H1 (cell line): ENCODE measurements at regions not wholly inside any gene's neighbourhood (a gene's known extent, or its start where the extent isn't known, plus 50 kb on each side); places are given as distances from the start of the nearest gene placed in this dataset.

ENCODE experiments used
- CTCF ChIA-PET: fragments of 300-600 bp; sonication (Branson Sonifier 250); formaldehyde crosslinking; loops from one replicate; lab custom pipeline; 2021; ENCODE audit not compliant: partially characterized antibody; lab: Charles Lee
- POLR2A ChIA-PET: fragments of 300-600 bp; sonication (Branson Sonifier 250); formaldehyde crosslinking; loops from one replicate; lab custom pipeline; 2021; ENCODE audit warnings: inconsistent platforms; ENCODE audit not compliant: partially characterized antibody; lab: Charles Lee
- DNase-seq, 2 experiments: peaks; one replicate each; pipeline versions ENCODE4 v3.0.0 to v3.0.0-alpha.2; 2010 to 2022; ENCODE audit warnings: low spot score in 2 of 2, low read depth in 1 of 2, mixed read lengths in 1 of 2
- FAIRE-seq: peaks from 2 replicates; lab custom pipeline; 2011; peaks lifted over from hg19 to GRCh38; lab: Jason Lieb, UNC
- H2AFZ ChIP-seq: 2 replicates; pipeline ENCODE4 v1.8.1; 2012; ENCODE audit warnings: low read length, inconsistent platforms
- H2AK5ac ChIP-seq: 2 replicates; pipeline ENCODE4 v1.6.1; 2013; ENCODE audit warnings: low read depth, low read length
- H2BK120ac ChIP-seq: replicated peaks from 2 replicates; pipeline ENCODE3; 2013; ENCODE audit warnings: low read depth, low read length, inconsistent platforms
- H2BK12ac ChIP-seq: 2 replicates; pipeline ENCODE4 v1.6.1; 2013; ENCODE audit warnings: low read depth, low read length
- H2BK15ac ChIP-seq: 2 replicates; pipeline ENCODE4 v1.6.1; 2013; ENCODE audit warnings: low read length
- H2BK20ac ChIP-seq: 2 replicates; pipeline ENCODE4 v1.6.1; 2013; ENCODE audit warnings: low read length
- H2BK5ac ChIP-seq: 2 replicates; pipeline ENCODE4 v1.6.1; 2013; ENCODE audit warnings: low read depth, low read length
- H3K14ac ChIP-seq: 2 replicates; pipeline ENCODE4 v1.6.1; 2013; ENCODE audit warnings: inconsistent platforms; ENCODE audit not compliant: insufficient read length
- H3K18ac ChIP-seq: 2 replicates; pipeline ENCODE4 v1.6.1; 2013; ENCODE audit warnings: low read length; ENCODE audit errors: extremely low read depth
- H3K23ac ChIP-seq: 2 replicates; pipeline ENCODE4 v1.6.1; 2013; ENCODE audit warnings: inconsistent platforms; ENCODE audit not compliant: insufficient read length
- H3K23me2 ChIP-seq: 2 replicates; pipeline ENCODE4 v1.6.1; 2013; ENCODE audit warnings: low read depth, low read length
- H3K27ac ChIP-seq: 2 replicates; pipeline ENCODE4 v1.6.1; 2011; ENCODE audit warnings: low read depth, low read length, inconsistent platforms
- H3K27me3 ChIP-seq, 4 experiments: replicated peaks in 1 of 4; 1 replicate in 1 of 4; 2 replicates in 3 of 4; pipeline versions ENCODE4 v1.6.1 to v1.8.1; 2011 to 2013; ENCODE audit warnings: low read length in 3 of 4, mild to moderate bottlenecking in 3 of 4, inconsistent platforms in 2 of 4, mixed read lengths in 2 of 4, moderate library complexity in 1 of 4; ENCODE audit not compliant: control insufficient read depth in 3 of 4, insufficient read depth in 3 of 4; ENCODE audit errors: extremely low read depth in 1 of 4
- H3K36me3 ChIP-seq, 4 experiments: 2 replicates each; pipeline versions ENCODE4 v1.6.1 to v1.8.1; 2011 to 2013; ENCODE audit warnings: mild to moderate bottlenecking in 4 of 4, low read length in 3 of 4, moderate library complexity in 2 of 4, control low read depth in 1 of 4, inconsistent platforms in 1 of 4; ENCODE audit not compliant: insufficient read depth in 4 of 4, control insufficient read depth in 2 of 4
- H3K4ac ChIP-seq: replicated peaks from 2 replicates; pipeline ENCODE3; 2013; ENCODE audit warnings: low read length, low read depth, mixed read lengths, inconsistent platforms; ENCODE audit not compliant: insufficient read length
- H3K4me1 ChIP-seq, 4 experiments: replicated peaks in 1 of 4; 1 replicate in 1 of 4; 2 replicates in 3 of 4; pipeline versions ENCODE4 v1.6.1 to v1.8.1; 2011 to 2013; ENCODE audit warnings: low read length in 3 of 4, inconsistent platforms in 2 of 4, mixed read lengths in 1 of 4; ENCODE audit not compliant: insufficient read depth in 4 of 4, control insufficient read depth in 3 of 4
- H3K4me2 ChIP-seq, 2 experiments: 2 replicates each; pipeline versions ENCODE4 v1.6.1 to v1.8.1; 2011 to 2013; ENCODE audit warnings: low read depth in 2 of 2, low read length in 2 of 2, control low read depth in 1 of 2, inconsistent platforms in 1 of 2, mild to moderate bottlenecking in 1 of 2; ENCODE audit not compliant: insufficient read depth in 1 of 2
- H3K4me3 ChIP-seq, 4 experiments: fragments of 200-600, 300-600 bp in 1 of 4; sonication (generic), shearing (Covaris generic), sonication (Bioruptor Twin) in 1 of 4; 2 replicates each; pipeline versions ENCODE4 v1.5.1 to v1.8.1; 2011 to 2016; ENCODE audit warnings: low read length in 4 of 4, low read depth in 3 of 4, control low read depth in 2 of 4, inconsistent platforms in 2 of 4, mild to moderate bottlenecking in 2 of 4, mixed read lengths in 1 of 4, moderate library complexity in 1 of 4; ENCODE audit not compliant: insufficient read depth in 2 of 4; ENCODE audit errors: extremely low read depth in 1 of 4
- H3K56ac ChIP-seq: replicated peaks from 2 replicates; pipeline ENCODE3; 2013; ENCODE audit warnings: low read depth, mild to moderate bottlenecking, mixed read lengths, low read length, inconsistent platforms; ENCODE audit not compliant: insufficient read length
- H3K79me1 ChIP-seq: 2 replicates; pipeline ENCODE4 v1.6.1; 2013; ENCODE audit warnings: low read depth, low read length, control low read depth
- H3K79me2 ChIP-seq, 2 experiments: 2 replicates each; pipeline versions ENCODE4 v1.6.1 to v1.8.1; 2012 to 2013; ENCODE audit warnings: low read length in 2 of 2, mild to moderate bottlenecking in 2 of 2, inconsistent platforms in 1 of 2; ENCODE audit not compliant: insufficient read depth in 2 of 2, control insufficient read depth in 1 of 2
- H3K9ac ChIP-seq, 4 experiments: replicated peaks in 1 of 4; 1 replicate in 1 of 4; 2 replicates in 3 of 4; pipeline versions ENCODE4 v1.6.1 to v1.8.1; 2011 to 2013; ENCODE audit warnings: low read depth in 3 of 4, low read length in 3 of 4, control low read depth in 2 of 4, mild to moderate bottlenecking in 2 of 4, moderate library complexity in 2 of 4, inconsistent platforms in 1 of 4; ENCODE audit errors: extremely low read depth in 1 of 4
- H3K9me3 ChIP-seq, 2 experiments: 2 replicates each; pipeline versions ENCODE4 v1.6.1 to v1.8.1; 2012 to 2013; ENCODE audit warnings: mild to moderate bottlenecking in 2 of 2, moderate library complexity in 2 of 2, control low read depth in 1 of 2, inconsistent platforms in 1 of 2, low read depth in 1 of 2, low read length in 1 of 2, mixed read lengths in 1 of 2; ENCODE audit not compliant: insufficient read depth in 2 of 2
- H4K20me1 ChIP-seq, 2 experiments: replicated peaks in 1 of 2; 2 replicates each; pipeline versions ENCODE3 to v1.8.1; 2011 to 2013; ENCODE audit warnings: inconsistent platforms in 2 of 2, low read length in 2 of 2, mild to moderate bottlenecking in 1 of 2; ENCODE audit not compliant: insufficient read depth in 2 of 2, control insufficient read depth in 1 of 2
- H4K5ac ChIP-seq: 2 replicates; pipeline ENCODE4 v1.6.1; 2013; ENCODE audit warnings: low read length, low read depth, mixed read lengths, inconsistent platforms; ENCODE audit not compliant: insufficient read length
- H4K8ac ChIP-seq: 2 replicates; pipeline ENCODE4 v1.8.0; 2013; ENCODE audit warnings: mild to moderate bottlenecking, moderate library complexity, low read length, inconsistent platforms; ENCODE audit not compliant: insufficient read depth; ENCODE audit errors: extremely low read depth
- H4K91ac ChIP-seq: replicated peaks from 2 replicates; pipeline ENCODE3; 2013; ENCODE audit warnings: low read length, mixed read lengths, inconsistent platforms; ENCODE audit not compliant: insufficient read length
- BCL11A ChIP-seq, 2 experiments: IDR thresholded peaks; one replicate each; pipeline ENCODE4 v1.6.1; 2011; ENCODE audit warnings: low read depth in 2 of 2, low read length in 2 of 2, mild to moderate bottlenecking in 2 of 2
- E2F6 ChIP-seq: IDR thresholded peaks from 2 replicates; pipeline ENCODE4 v1.6.1; 2012; ENCODE audit warnings: inconsistent platforms
- GABPA ChIP-seq: IDR thresholded peaks from 2 replicates; pipeline ENCODE4 v1.6.1; 2011; ENCODE audit warnings: mild to moderate bottlenecking, low read length, moderate library complexity, borderline replicate concordance; ENCODE audit not compliant: insufficient read depth
- KDM4A ChIP-seq: IDR thresholded peaks from one replicate; pipeline ENCODE4 v1.7.1; 2012; ENCODE audit warnings: low read depth, mild to moderate bottlenecking, moderate library complexity, low read length, inconsistent platforms; ENCODE audit not compliant: severe bottlenecking
- MAFK ChIP-seq: IDR thresholded peaks from 2 replicates; pipeline ENCODE4 v1.6.1; 2012; ENCODE audit warnings: low read depth, mild to moderate bottlenecking, improper control_type of control experiment, low read length
- PHF8 ChIP-seq: fragments of 200-600 bp; sonication (generic); conservative IDR thresholded peaks from 2 replicates; pipeline ENCODE4 v1.7.1; 2012; ENCODE audit warnings: low read depth, mild to moderate bottlenecking, inconsistent platforms, low read length, moderate library complexity
- POLR2A ChIP-seq, 2 experiments: IDR thresholded peaks; 1 replicate in 1 of 2; 2 replicates in 1 of 2; pipeline ENCODE4 v1.6.1; 2011; ENCODE audit warnings: low read depth in 2 of 2, low read length in 2 of 2, mild to moderate bottlenecking in 2 of 2; ENCODE audit errors: control extremely low read depth in 1 of 2
- RXRA ChIP-seq: IDR thresholded peaks from 2 replicates; pipeline ENCODE4 v1.6.1; 2011; ENCODE audit warnings: low read depth, mild to moderate bottlenecking, low read length, moderate library complexity; ENCODE audit not compliant: insufficient read depth
- SIN3A ChIP-seq, 2 experiments: IDR thresholded peaks in 1 of 2; conservative IDR thresholded peaks in 1 of 2; 2 replicates each; pipeline ENCODE4 v1.6.1; 2011 to 2012; ENCODE audit warnings: low read length in 2 of 2, improper control_type of control experiment in 1 of 2, low read depth in 1 of 2, mild to moderate bottlenecking in 1 of 2
- TBP ChIP-seq: IDR thresholded peaks from 2 replicates; pipeline ENCODE4 v1.6.1; 2011; ENCODE audit warnings: low read depth, low read length, improper control_type of control experiment
- YY1 ChIP-seq: IDR thresholded peaks from 2 replicates; pipeline ENCODE4 v1.6.1; 2011; ENCODE audit warnings: low read depth, mild to moderate bottlenecking, low read length
- WGBS, 2 experiments: shearing (Covaris generic) in 1 of 2; methylation state at CpG; one replicate each; pipeline versions ENCODE4 v1.1.6 to v1.1.7; 2013 to 2015; ENCODE audit warnings: low lambda C conversion rate in 2 of 2, mixed read lengths in 2 of 2, inconsistent platforms in 1 of 2, low coverage in 1 of 2, missing lambda C conversion rate in 1 of 2; ENCODE audit not compliant: insufficient replicate concordance in 2 of 2, insufficient coverage in 1 of 2, insufficient read length in 1 of 2; ENCODE audit errors: extremely low coverage in 1 of 2, missing lambda C conversion rate in 1 of 2; 5-methylcytosine and 5-hydroxymethylcytosine counted together
- TF ChIP-seq, protein P1 (sequence below), 3 experiments: IDR thresholded peaks; 1 replicate in 2 of 3; 2 replicates in 1 of 3; pipeline versions ENCODE4 v1.5.1 to v1.6.1; 2011; ENCODE audit warnings: low read length in 3 of 3, mild to moderate bottlenecking in 3 of 3, inconsistent platforms in 2 of 3, low read depth in 1 of 3, moderate library complexity in 1 of 3; ENCODE audit not compliant: insufficient read depth in 1 of 3; ENCODE audit errors: control extremely low read depth in 1 of 3

- no peak for FAIRE-seq
- Histone ChIP-seq H2BK5ac (no peak overlapping the region), H2BK20ac (no peak overlapping the region), H2BK15ac (no peak overlapping the region), H4K8ac (no peak overlapping the region), H3K36me3 (no peaks in the 10 kb centered on the region), H3K9ac (no peak overlapping the region), H4K5ac (no peak overlapping the region), H2BK12ac (no peak overlapping the region), H3K79me1 (no peaks in the 10 kb centered on the region), H3K23me2 (no peaks in the 10 kb centered on the region), H3K23ac (no peak overlapping the region), H3K27me3 (no peaks in the 10 kb centered on the region), H3K56ac (no peak overlapping the region), H3K14ac (no peak overlapping the region), H3K4me2 (no peak overlapping the region), H2AFZ (no peak overlapping the region), H3K4ac (no peak overlapping the region), H3K4me3 (no peak overlapping the region), H4K20me1 (no peaks in the 10 kb centered on the region), H3K9me3 (no peaks in the 10 kb centered on the region), H3K4me1 (no peaks in the 10 kb centered on the region; a peak in 1 of 7 replicates), H3K18ac (no peak overlapping the region), H2AK5ac (no peak overlapping the region), H4K91ac (no peak overlapping the region), H2BK120ac (no peak overlapping the region), H3K79me2 (no peaks in the 10 kb centered on the region), H3K27ac (no peak overlapping the region)
- DNase-seq: no peak
- CTCF ChIA-PET: interaction anchor here (0.6 to 18.2 kb wide), 9 partner anchors 9 to 562 kb away, joined by 3 to 319 read pairs (median 3); no protein-coding TSS in a partner anchor
- WGBS, 2 experiments: 84% methylated on average over 7 of the region's 7 CpGs; no CpG with 5 or more reads in 1 of the 2 experiments
- POLR2A ChIA-PET: no interaction called here
- TF ChIP-seq E2F6: no peak
- no peak for TF ChIP-seq PHF8
- TF ChIP-seq, protein P1, sequence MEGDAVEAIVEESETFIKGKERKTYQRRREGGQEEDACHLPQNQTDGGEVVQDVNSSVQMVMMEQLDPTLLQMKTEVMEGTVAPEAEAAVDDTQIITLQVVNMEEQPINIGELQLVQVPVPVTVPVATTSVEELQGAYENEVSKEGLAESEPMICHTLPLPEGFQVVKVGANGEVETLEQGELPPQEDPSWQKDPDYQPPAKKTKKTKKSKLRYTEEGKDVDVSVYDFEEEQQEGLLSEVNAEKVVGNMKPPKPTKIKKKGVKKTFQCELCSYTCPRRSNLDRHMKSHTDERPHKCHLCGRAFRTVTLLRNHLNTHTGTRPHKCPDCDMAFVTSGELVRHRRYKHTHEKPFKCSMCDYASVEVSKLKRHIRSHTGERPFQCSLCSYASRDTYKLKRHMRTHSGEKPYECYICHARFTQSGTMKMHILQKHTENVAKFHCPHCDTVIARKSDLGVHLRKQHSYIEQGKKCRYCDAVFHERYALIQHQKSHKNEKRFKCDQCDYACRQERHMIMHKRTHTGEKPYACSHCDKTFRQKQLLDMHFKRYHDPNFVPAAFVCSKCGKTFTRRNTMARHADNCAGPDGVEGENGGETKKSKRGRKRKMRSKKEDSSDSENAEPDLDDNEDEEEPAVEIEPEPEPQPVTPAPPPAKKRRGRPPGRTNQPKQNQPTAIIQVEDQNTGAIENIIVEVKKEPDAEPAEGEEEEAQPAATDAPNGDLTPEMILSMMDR (IDR thresholded peaks at IDR 0.05; ENCODE audit: control extremely low read depth in 1 of 3, insufficient read depth in 1 of 3, low read depth in 1 of 3, low read length in 3 of 3): no peak
- no peak for TF ChIP-seq YY1
- TF ChIP-seq BCL11A (IDR thresholded peaks at IDR 0.05; ENCODE audit: low read depth in 2 of 2, low read length in 2 of 2): no peak
- TF ChIP-seq SIN3A (conservative IDR thresholded peaks at IDR 0.05 in 1 of 2, IDR thresholded peaks at IDR 0.05 in 1 of 2; ENCODE audit: low read depth in 1 of 2, low read length in 2 of 2): no peak
- no peak for TF ChIP-seq MAFK
- TF ChIP-seq RXRA: no peak
- TF ChIP-seq KDM4A: no peak
- no peak for TF ChIP-seq TBP
- no peak for TF ChIP-seq POLR2A (IDR thresholded peaks at IDR 0.05; ENCODE audit: control extremely low read depth in 1 of 2, low read depth in 2 of 2, low read length in 2 of 2)
- no peak for TF ChIP-seq GABPA
Observed at GRCh38 chr16:85991425-85991824, 92.5 kb downstream of the IRF8 start.
